PC-3 (cell line): ENCODE measurements at regions not wholly inside any gene's neighbourhood (a gene's known extent, or its start where the extent isn't known, plus 50 kb on each side); places are given as distances from the start of the nearest gene placed in this dataset.

Experiments
- ATAC-seq: fragments of 200-7000 bp; cut with Tn5 transposase; 2 replicates; pipeline ENCODE4 v1.9.1; 2020; ENCODE audit warnings: mild to moderate bottlenecking, moderate library complexity
- BruUV-seq: library from RNA; stranded (reverse); fragments of 400-500 nt; replicated peaks from 2 replicates; lab custom pipeline; 2021; lab: Mats Ljungman, UMichigan
- CTCF ChIA-PET: fragments of 300-600 bp; sonication (Branson Sonifier 250); formaldehyde crosslinking; loops from one replicate; lab custom pipeline; 2022; ENCODE audit warnings: antibody characterized with exemption; lab: Charles Lee
- POLR2A ChIA-PET: fragments of 300-600 bp; sonication (Branson Sonifier 250); formaldehyde crosslinking; loops from one replicate; lab custom pipeline; 2022; ENCODE audit warnings: antibody characterized with exemption; ENCODE audit not compliant: unreplicated experiment; lab: Charles Lee
- DNase-seq: peaks from one replicate; pipeline ENCODE4 v3.0.0-alpha.2; 2015
- H2AFZ ChIP-seq: fragments of 300-600 bp; sonication (generic); 2 replicates; pipeline ENCODE4 v1.6.0; 2016; ENCODE audit warnings: antibody characterized with exemption, low read length
- H3F3A ChIP-seq: fragments of 300-600 bp; sonication (generic); one replicate; pipeline ENCODE4 v1.6.0; 2017; ENCODE audit warnings: antibody characterized with exemption, low read length, control low read depth, mild to moderate bottlenecking; ENCODE audit not compliant: unreplicated experiment
- H3K27ac ChIP-seq: fragments of 300-600 bp; sonication (generic); 2 replicates; pipeline ENCODE4 v1.5.1; 2016; ENCODE audit warnings: mild to moderate bottlenecking, low read length
- H3K27me3 ChIP-seq: fragments of 300-600 bp; sonication (generic); 2 replicates; pipeline ENCODE4 v1.6.1; 2016; ENCODE audit warnings: low read length, mixed read lengths
- H3K36me3 ChIP-seq: fragments of 300-600 bp; sonication (generic); 2 replicates; pipeline ENCODE4 v1.6.1; 2016; ENCODE audit warnings: low read depth, mixed run types, low read length, mixed read lengths
- H3K4me1 ChIP-seq: fragments of 300-600 bp; sonication (generic); 2 replicates; pipeline ENCODE4 v1.5.1; 2016; ENCODE audit warnings: low read length; ENCODE audit not compliant: insufficient read depth
- H3K4me2 ChIP-seq: fragments of 300-600 bp; sonication (generic); 2 replicates; pipeline ENCODE4 v1.6.0; 2016; ENCODE audit warnings: low read length
- H3K4me3 ChIP-seq: fragments of 300-600 bp; sonication (generic); 2 replicates; pipeline ENCODE4 v1.5.1; 2016; ENCODE audit warnings: mild to moderate bottlenecking, low read length, mixed read lengths
- H3K79me2 ChIP-seq: fragments of 300-600 bp; sonication (generic); 2 replicates; pipeline ENCODE4 v1.6.1; 2017; ENCODE audit warnings: low read length, mixed read lengths
- H3K9ac ChIP-seq: fragments of 300-600 bp; sonication (generic); 2 replicates; pipeline ENCODE4 v1.6.0; 2016; ENCODE audit warnings: mild to moderate bottlenecking, low read length
- H3K9me2 ChIP-seq: fragments of 300-600 bp; sonication (generic); replicated peaks from 2 replicates; pipeline ENCODE4 v1.6.1; 2016; ENCODE audit warnings: mixed run types, low read length, mixed read lengths
- H3K9me3 ChIP-seq: fragments of 300-600 bp; sonication (generic); 2 replicates; pipeline ENCODE4 v1.6.1; 2016; ENCODE audit warnings: low read length, mixed read lengths
- H4K20me1 ChIP-seq: fragments of 300-600 bp; sonication (generic); 2 replicates; pipeline ENCODE4 v1.6.1; 2016; ENCODE audit warnings: low read length, mixed read lengths
- CTCF ChIP-seq: fragments of 300-600 bp; sonication (generic); conservative IDR thresholded peaks from 2 replicates; pipeline ENCODE4 v1.5.1; 2017; ENCODE audit warnings: antibody characterized with exemption, low read depth, mild to moderate bottlenecking, low read length
- EZH2 ChIP-seq: fragments of 300-600 bp; sonication (generic); IDR thresholded peaks from one replicate; pipeline ENCODE4 v1.6.1; 2017; ENCODE audit warnings: antibody characterized with exemption, mild to moderate bottlenecking, low read length; ENCODE audit not compliant: unreplicated experiment
- EZH2phosphoT487 ChIP-seq: fragments of 300-600 bp; sonication (generic); IDR thresholded peaks from 2 replicates; pipeline ENCODE4 v1.6.1; 2018; ENCODE audit warnings: mild to moderate bottlenecking, antibody characterized with exemption, low read length, borderline replicate concordance
- intact Hi-C: fragments of 100-400 bp; cut with micrococcal nuclease; formaldehyde crosslinking; loops from 2 replicates; pipeline ENCODE4 v1.9.0; 2023

- no peak overlapping the region for H3K27ac ChIP-seq
- no peak overlapping the region for H2AFZ ChIP-seq
- no peaks in the 10 kb centered on the region for H3K4me1 ChIP-seq
- no peak overlapping the region for H3K9ac ChIP-seq
- H3K36me3 ChIP-seq, result no peaks in the 10 kb centered on the region
- intact Hi-C loops, result no loop called here
- no peak for TF ChIP-seq EZH2
- no peak for TF ChIP-seq CTCF
- TF ChIP-seq EZH2phosphoT487, result no peak
- no peak overlapping the region for H3K4me3 ChIP-seq
- ATAC-seq (no peak), DNase-seq (no peak)
- H3K79me2 ChIP-seq, result no peaks in the 10 kb centered on the region
- peaks cover 22% of the 10 kb centered on the region; the same call in 1 of the 2 replicates for H3K27me3 ChIP-seq
- H4K20me1 ChIP-seq, result no peaks in the 10 kb centered on the region
- ChIA-PET POLR2A (no interaction called here), CTCF (no interaction called here)
- H3K9me2 ChIP-seq, result no peaks in the 10 kb centered on the region
- BruUV-seq, result no TSS peak
- no peak overlapping the region for H3K4me2 ChIP-seq
- H3F3A ChIP-seq, result no peaks in the 10 kb centered on the region
- H3K9me3 ChIP-seq, result no peaks in the 10 kb centered on the region
Observed at GRCh38 chr1:29953961-29954360, 717.6 kb downstream of the PTPRU start.

GRCh38 chr1:29949676-29950075 is 713.4 kb downstream of the PTPRU start:
- H3K9ac ChIP-seq, result no peak overlapping the region
- ChIA-PET CTCF (no interaction called here), POLR2A (no interaction called here)
- H3F3A ChIP-seq, result no peaks in the 10 kb centered on the region
- no TSS peak for BruUV-seq
- H3K79me2 ChIP-seq, result no peaks in the 10 kb centered on the region
- H3K9me3 ChIP-seq, result no peaks in the 10 kb centered on the region
- DNase-seq (no peak), ATAC-seq (no peak)
- no peak overlapping the region for H3K4me2 ChIP-seq
- no peak overlapping the region for H2AFZ ChIP-seq
- TF ChIP-seq CTCF, result no peak
- no peak overlapping the region for H3K4me3 ChIP-seq
- peaks cover 28% of the 10 kb centered on the region for H3K27me3 ChIP-seq
- intact Hi-C loops, result no loop called here
- H3K27ac ChIP-seq, result no peak overlapping the region
- no peaks in the 10 kb centered on the region for H3K36me3 ChIP-seq
- H3K9me2 ChIP-seq, result no peaks in the 10 kb centered on the region
- H3K4me1 ChIP-seq, result no peaks in the 10 kb centered on the region
- H4K20me1 ChIP-seq, result no peaks in the 10 kb centered on the region

GRCh38 chr1:29948581-29948980 is 712.3 kb downstream of the PTPRU start:
- DNase-seq, result no peak
- H3K27ac ChIP-seq, result no peak overlapping the region
- no peaks in the 10 kb centered on the region for H3K9me2 ChIP-seq
- TF ChIP-seq EZH2 (no peak), EZH2phosphoT487 (no peak), CTCF (no peak)
- H3K9ac ChIP-seq, result no peak overlapping the region
- no peak overlapping the region for H3K4me2 ChIP-seq
- H3K4me3 ChIP-seq, result no peak overlapping the region
- H2AFZ ChIP-seq, result no peak overlapping the region
- H3K79me2 ChIP-seq, result no peaks in the 10 kb centered on the region
- BruUV-seq, result no TSS peak
- H3K27me3 ChIP-seq, result peaks cover 24% of the 10 kb centered on the region
- ATAC-seq, result no peak
- H3K4me1 ChIP-seq, result no peaks in the 10 kb centered on the region
- H3K36me3 ChIP-seq, result no peaks in the 10 kb centered on the region
- ChIA-PET CTCF (no interaction called here), POLR2A (no interaction called here)
- H3K9me3 ChIP-seq, result no peaks in the 10 kb centered on the region
- no peaks in the 10 kb centered on the region for H3F3A ChIP-seq
- intact Hi-C loops, result no loop called here
- no peaks in the 10 kb centered on the region for H4K20me1 ChIP-seq
